Aorta (tissue), 5 donors: ENCODE measurements at regions not wholly inside any gene's neighbourhood (a gene's known extent, or its start where the extent isn't known, plus 50 kb on each side); places are given as distances from the start of the nearest gene placed in this dataset.

Experiments
- ATAC-seq: fragments of 200-7000 bp; cut with Tn5 transposase; one replicate; pipeline ENCODE4 v1.9.1; 2022; ENCODE audit warnings: moderate library complexity; ENCODE audit not compliant: low FRiP score
- DNase-seq, 2 donors: peaks; one replicate each; pipeline ENCODE4 v3.0.0-alpha.2; 2020
- H3K27ac ChIP-seq, 2 donors: one replicate each; pipeline ENCODE4 v1.5.1; 2013; ENCODE audit warnings: low read length in 2 of 2, mild to moderate bottlenecking in 2 of 2, moderate library complexity in 2 of 2, control low read depth in 1 of 2, inconsistent platforms in 1 of 2, low read depth in 1 of 2
- H3K27me3 ChIP-seq, 2 donors: one replicate each; pipeline ENCODE4 v1.6.1; 2013; ENCODE audit warnings: control low read depth in 1 of 2, low read length in 1 of 2, mild to moderate bottlenecking in 1 of 2, moderate library complexity in 1 of 2; ENCODE audit not compliant: insufficient read depth in 2 of 2, control insufficient read depth in 1 of 2
- H3K36me3 ChIP-seq, 2 donors: one replicate each; pipeline ENCODE4 v1.6.1; 2013; ENCODE audit warnings: control low read depth in 1 of 2, low read length in 1 of 2, mild to moderate bottlenecking in 1 of 2; ENCODE audit not compliant: insufficient read depth in 2 of 2, control insufficient read depth in 1 of 2
- H3K4me1 ChIP-seq, 2 donors: one replicate each; pipeline ENCODE4 v1.6.1; 2013; ENCODE audit warnings: low read length in 2 of 2, control low read depth in 1 of 2, mild to moderate bottlenecking in 1 of 2, moderate library complexity in 1 of 2; ENCODE audit not compliant: insufficient read depth in 2 of 2, control insufficient read depth in 1 of 2
- H3K4me3 ChIP-seq, 2 donors: one replicate each; pipeline ENCODE4 v1.5.1; 2013; ENCODE audit warnings: low read length in 2 of 2, control low read depth in 1 of 2, mild to moderate bottlenecking in 1 of 2
- H3K9me3 ChIP-seq: one replicate; pipeline ENCODE4 v1.6.1; 2013; ENCODE audit warnings: mild to moderate bottlenecking, low read length; ENCODE audit not compliant: control insufficient read depth
- WGBS, 2 donors: extraction: QIAGEN DNeasy Blood & Tissue Kit; methylation state at CpG; one replicate each; pipeline ENCODE4 v1.1.7; 2013; 5-methylcytosine and 5-hydroxymethylcytosine counted together
- intact Hi-C, 2 donors: fragments of 100-400 bp; cut with DNase I; formaldehyde crosslinking; loops; one replicate each; pipeline versions ENCODE4 v1.14.2 to v1.15.0; 2022
- donor health status: healthy with polysubstance abuse.
- donor health status: Bipolar disorder and iron deficiency.
- donor health status: DM: no; HTN: no; CAD: no.
- donor health status: DM: no; HTN: no; CAD: no.
- donor health status: DM: yes; HTN: yes; CAD: no.

DNA sequence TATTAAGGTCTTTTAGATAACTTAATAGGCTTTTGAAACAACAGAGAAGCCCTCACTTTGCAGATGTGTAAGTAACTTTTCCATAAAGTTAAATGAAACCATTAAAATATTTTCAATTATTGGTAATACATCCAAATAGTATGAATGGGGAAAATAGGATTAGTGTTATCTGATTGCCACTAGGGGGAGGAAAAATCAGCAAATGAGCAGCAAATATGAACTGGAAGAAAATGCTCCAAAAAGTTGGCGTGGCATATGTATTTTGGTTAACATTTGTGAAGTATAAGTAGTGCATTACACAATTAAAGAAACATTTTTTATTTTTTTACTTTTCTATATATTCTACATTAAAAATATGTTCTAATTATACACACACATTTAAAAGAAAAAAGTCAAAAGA lies 259.8 kb upstream of the ANO5 start:
- Histone ChIP-seq H3K4me1 (no peaks in the 10 kb centered on the region), H3K36me3 (no peaks in the 10 kb centered on the region), H3K27ac (no peak overlapping the region), H3K9me3 (no peaks in the 10 kb centered on the region), H3K4me3 (no peak overlapping the region), H3K27me3 (no peaks in the 10 kb centered on the region)
- WGBS, 2 donors: 7 to 12% methylated on average over 1 of the region's 1 CpG
- intact Hi-C loops: no loop called here
- no peak for DNase-seq
- ATAC-seq: no peak

DNA sequence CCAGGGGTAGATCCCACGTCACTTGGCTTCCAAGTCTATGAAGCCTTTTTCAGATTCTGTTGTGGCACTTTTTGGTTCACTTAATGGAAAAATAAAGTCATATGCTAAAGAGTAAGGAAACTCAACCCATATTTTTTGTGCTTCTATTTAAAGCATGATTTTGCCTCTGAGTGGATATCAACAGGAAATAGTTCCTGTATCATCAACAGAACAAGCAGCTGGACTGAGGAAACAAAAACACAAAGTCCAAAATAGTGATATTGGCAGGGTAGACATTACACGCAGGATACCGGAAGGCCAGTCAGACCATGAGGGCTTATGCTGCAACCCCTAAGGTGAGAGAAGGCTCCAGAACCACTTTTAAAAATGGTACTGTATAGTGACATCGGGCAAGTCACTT lies 248.3 kb upstream of the ANO5 start:
- Histone ChIP-seq H3K27ac (peak overlapping the region in 1 of 2 donors; percentile 48), H3K36me3 (no peaks in the 10 kb centered on the region), H3K4me1 (peaks cover 0 to 3% of the 10 kb centered on the region in 2 donors), H3K9me3 (no peaks in the 10 kb centered on the region), H3K4me3 (no peak overlapping the region), H3K27me3 (no peaks in the 10 kb centered on the region)
- DNase-seq: no peak
- no peak for ATAC-seq
- WGBS, 2 donors: 22 to 26% methylated on average over 4 of the region's 4 CpGs
- intact Hi-C loops: no loop called here

DNA sequence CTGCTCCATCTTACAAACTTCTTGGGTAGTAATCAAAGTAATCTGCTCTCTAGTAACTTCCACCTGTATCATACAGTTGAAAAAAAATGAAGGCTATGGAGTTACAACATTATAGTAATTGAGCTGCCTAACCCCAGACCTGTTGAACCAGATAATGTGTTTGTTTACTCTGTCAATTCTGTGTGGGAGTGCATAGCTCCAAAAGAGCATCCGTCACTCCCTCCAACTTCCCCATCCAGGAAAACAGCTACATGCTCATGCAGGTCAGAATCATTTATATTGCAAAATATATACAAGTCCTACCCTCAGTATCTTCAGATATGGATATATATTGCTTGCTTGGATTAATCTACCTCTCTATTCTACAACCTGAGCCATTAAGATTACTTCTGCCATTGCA lies 244.0 kb upstream of the ANO5 start:
- Histone ChIP-seq H3K4me1 (peaks cover 0 to 3% of the 10 kb centered on the region in 2 donors), H3K36me3 (no peaks in the 10 kb centered on the region), H3K27ac (no peak overlapping the region), H3K9me3 (peaks cover 3% of the 10 kb centered on the region), H3K27me3 (no peaks in the 10 kb centered on the region), H3K4me3 (no peak overlapping the region)
- no peak for DNase-seq
- no peak for ATAC-seq
- intact Hi-C loops: no loop called here
- 74% methylated on average over 1 of the region's 1 CpG for WGBS, 2 donors

DNA sequence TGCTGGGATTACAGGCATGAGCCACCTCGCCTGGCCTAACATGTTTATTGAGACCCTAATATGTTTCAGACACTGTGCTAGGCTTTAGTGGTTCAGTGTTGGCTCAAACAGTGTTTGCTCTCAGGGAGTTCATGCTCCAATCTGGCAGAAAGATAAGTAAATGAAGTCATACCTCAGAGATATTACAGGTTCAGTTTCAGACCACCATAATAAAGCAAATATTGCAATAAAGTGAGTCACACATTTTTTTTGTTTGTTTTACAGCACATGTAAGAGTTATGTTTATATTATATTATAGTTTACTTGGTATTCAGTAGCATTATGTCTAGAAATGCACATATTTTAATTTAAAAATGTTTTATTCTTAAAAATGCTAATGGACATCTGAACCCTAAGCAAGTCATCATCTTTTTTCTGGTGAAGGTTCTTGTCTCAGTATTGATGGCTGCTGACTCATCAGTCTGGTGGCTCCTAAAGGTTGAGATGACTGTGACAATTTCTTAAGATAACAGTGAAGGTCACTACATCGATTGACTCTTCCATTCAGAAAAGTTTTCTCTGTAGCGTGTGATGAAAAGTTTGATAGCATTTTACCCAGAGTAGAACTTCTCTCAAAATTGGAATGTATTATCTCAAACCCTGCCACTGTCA lies 243.0 kb upstream of the ANO5 start:
- no peaks in the 10 kb centered on the region for H3K36me3 ChIP-seq
- peaks cover 0 to 3% of the 10 kb centered on the region in 2 donors for H3K4me1 ChIP-seq
- ATAC-seq: no peak
- H3K9me3 ChIP-seq: peaks cover 3% of the 10 kb centered on the region
- intact Hi-C loops: loop anchor here in 1 of 2 donors (10.0 kb wide), 1 partner anchor 65 kb away; no protein-coding TSS in a partner anchor
- H3K27me3 ChIP-seq: no peaks in the 10 kb centered on the region
- WGBS, 2 donors: 68 to 80% methylated on average over 3 of the region's 3 CpGs
- H3K4me3 ChIP-seq: no peak overlapping the region
- DNase-seq: no peak
- H3K27ac ChIP-seq: no peak overlapping the region

DNA sequence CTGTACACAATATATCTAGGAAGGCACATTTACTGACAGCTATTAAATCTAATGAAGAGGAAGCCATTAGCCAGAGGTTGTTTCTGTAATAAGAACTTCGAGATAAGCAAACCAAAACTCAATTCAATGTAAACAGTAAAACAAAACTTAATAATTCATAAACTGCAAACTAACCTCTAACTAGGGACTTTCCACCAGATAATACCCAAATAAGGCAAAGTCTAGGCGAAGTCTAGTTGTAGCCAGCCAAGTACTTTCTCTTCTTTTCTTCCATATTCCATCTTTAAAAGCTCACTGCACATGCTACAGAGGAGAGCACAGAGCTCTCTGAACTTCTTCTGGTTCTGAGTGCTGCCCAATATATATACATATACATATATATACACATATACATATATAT lies 229.9 kb upstream of the ANO5 start:
- Histone ChIP-seq H3K27me3 (no peaks in the 10 kb centered on the region), H3K27ac (no peak overlapping the region), H3K4me1 (no peaks in the 10 kb centered on the region), H3K36me3 (no peaks in the 10 kb centered on the region), H3K4me3 (no peak overlapping the region), H3K9me3 (no peaks in the 10 kb centered on the region)
- WGBS, 2 donors: 49 to 78% methylated on average over 2 of the region's 2 CpGs
- intact Hi-C loops: no loop called here
- ATAC-seq (no peak), DNase-seq (no peak)

DNA sequence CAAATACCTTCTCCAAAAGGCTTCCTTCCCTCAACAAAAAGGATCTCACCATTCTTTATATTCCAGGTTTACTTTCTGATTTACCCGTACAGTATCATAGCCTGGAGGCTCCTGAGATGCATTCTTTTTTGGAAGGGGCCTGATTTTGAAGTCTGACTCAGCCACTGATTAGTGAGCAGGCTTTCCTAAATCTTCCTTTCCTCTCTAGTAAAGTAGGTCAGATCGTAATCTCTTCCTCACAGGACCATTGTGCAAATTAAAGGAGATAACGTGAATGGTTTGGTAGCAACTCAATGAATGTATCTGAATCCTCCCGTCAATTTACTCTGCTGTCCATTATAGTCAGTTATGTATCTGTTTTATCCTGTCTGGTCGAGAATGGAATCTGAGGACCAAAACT lies 227.7 kb upstream of the ANO5 start:
- Histone ChIP-seq H3K4me1 (no peaks in the 10 kb centered on the region), H3K36me3 (no peaks in the 10 kb centered on the region), H3K9me3 (no peaks in the 10 kb centered on the region), H3K4me3 (no peak overlapping the region), H3K27ac (no peak overlapping the region), H3K27me3 (no peaks in the 10 kb centered on the region)
- 72 to 74% methylated on average over 5 of the region's 5 CpGs for WGBS, 2 donors
- ATAC-seq (no peak), DNase-seq (no peak)
- intact Hi-C loops: no loop called here

DNA sequence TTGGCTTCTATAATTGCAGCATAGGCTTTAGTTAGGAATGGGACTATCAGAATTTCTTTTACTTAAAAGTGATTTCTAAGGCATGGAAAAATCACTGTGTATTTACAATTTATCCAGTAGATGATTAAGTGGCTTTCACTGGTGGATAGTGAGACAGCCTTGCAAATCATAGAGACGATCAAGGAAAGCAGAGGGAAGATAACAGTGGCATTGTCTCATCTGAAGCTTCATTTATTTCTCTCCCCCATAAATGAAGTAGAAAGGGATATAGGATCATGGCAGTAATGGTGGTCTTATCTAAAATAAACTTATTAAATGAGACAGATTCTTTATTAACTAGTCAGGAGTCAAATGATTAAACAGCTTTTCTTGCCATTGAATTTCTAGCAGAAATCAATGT lies 224.2 kb upstream of the ANO5 start:
- Histone ChIP-seq H3K36me3 (no peaks in the 10 kb centered on the region), H3K27ac (no peak overlapping the region), H3K4me1 (no peaks in the 10 kb centered on the region), H3K27me3 (no peaks in the 10 kb centered on the region), H3K4me3 (no peak overlapping the region), H3K9me3 (no peaks in the 10 kb centered on the region)
- ATAC-seq: no peak
- 69 to 70% methylated on average over 1 of the region's 1 CpG for WGBS, 2 donors
- intact Hi-C loops: no loop called here
- no peak for DNase-seq

DNA sequence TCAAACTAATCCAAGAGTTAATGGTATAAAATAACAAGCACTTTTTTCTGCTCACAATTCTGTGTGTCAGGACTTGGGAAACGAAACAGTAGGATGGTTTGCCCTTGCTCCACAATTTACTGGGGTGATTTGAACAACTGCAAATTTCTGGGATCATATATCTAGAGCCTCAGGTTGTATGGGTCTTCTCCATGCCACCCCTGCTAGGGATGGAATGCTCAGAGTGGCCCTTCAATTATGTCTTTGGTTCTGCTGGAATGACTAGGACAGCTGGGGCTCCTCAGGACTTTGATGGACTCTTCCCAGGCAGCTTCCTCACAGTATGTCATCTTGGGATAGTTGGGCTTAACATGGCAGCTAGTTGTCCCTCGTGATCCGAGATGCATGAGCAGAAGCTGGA lies 223.0 kb upstream of the ANO5 start:
- no peaks in the 10 kb centered on the region for H3K36me3 ChIP-seq
- no peak for ATAC-seq
- H3K27me3 ChIP-seq: no peaks in the 10 kb centered on the region
- no peak for DNase-seq
- no peak overlapping the region for H3K4me3 ChIP-seq
- WGBS, 2 donors: 67 to 80% methylated on average over 3 of the region's 3 CpGs
- H3K27ac ChIP-seq: no peak overlapping the region
- intact Hi-C loops: no loop called here
- H3K9me3 ChIP-seq: no peaks in the 10 kb centered on the region
- no peaks in the 10 kb centered on the region for H3K4me1 ChIP-seq

DNA sequence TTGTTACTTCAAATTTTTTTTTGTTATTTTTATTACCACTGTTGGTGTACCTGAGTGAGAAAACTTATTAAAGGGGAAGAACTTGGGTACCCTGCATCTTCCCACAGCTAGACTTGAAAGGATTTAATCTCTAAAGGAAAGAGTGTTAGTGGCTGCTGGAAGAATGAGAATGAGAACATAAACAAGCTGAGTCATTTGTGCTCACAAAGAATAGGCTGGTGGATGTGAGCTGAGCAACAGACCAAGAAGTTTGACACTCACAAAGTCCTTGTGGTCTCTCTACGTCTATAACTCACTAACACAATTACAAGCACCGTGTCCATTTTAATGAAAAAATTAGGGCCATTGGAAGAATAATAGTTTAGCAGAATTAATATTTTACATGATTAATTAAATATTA lies 217.6 kb upstream of the ANO5 start:
- Histone ChIP-seq H3K27ac (no peak overlapping the region), H3K4me1 (no peaks in the 10 kb centered on the region), H3K4me3 (no peak overlapping the region), H3K36me3 (no peaks in the 10 kb centered on the region), H3K9me3 (no peaks in the 10 kb centered on the region), H3K27me3 (no peaks in the 10 kb centered on the region)
- 39 to 47% methylated on average over 2 of the region's 2 CpGs for WGBS, 2 donors
- ATAC-seq (no peak), DNase-seq (no peak)
- intact Hi-C loops: no loop called here
